GM18867 (cell line): ENCODE measurements at regions not wholly inside any gene's neighbourhood (a gene's known extent, or its start where the extent isn't known, plus 50 kb on each side); places are given as distances from the start of the nearest gene placed in this dataset.

Experiments
- ATAC-seq: cut with Tn5 transposase; IDR thresholded peaks from one replicate; pipeline ENCODE4 v1.9.1; 2021; ENCODE audit warnings: mild to moderate bottlenecking, moderate library complexity; ENCODE audit not compliant: unreplicated experiment

GRCh38 chr5:164332349-164333196 is 827.2 kb downstream of the MAT2B start:
- ATAC-seq: no peak

- ATAC-seq: peak; percentile 59
Observed at GRCh38 chr5:164335837-164336236, 830.4 kb downstream of the MAT2B start.

GRCh38 chr5:164336276-164336675 is 830.9 kb downstream of the MAT2B start:
- peak; percentile 8 for ATAC-seq

GRCh38 chr5:164336906-164337305 is 831.5 kb downstream of the MAT2B start:
- ATAC-seq: no peak

- no peak for ATAC-seq
Observed at GRCh38 chr5:164341056-164341619, 835.7 kb downstream of the MAT2B start.

GRCh38 chr5:164345173-164345849 is 839.9 kb downstream of the MAT2B start:
- ATAC-seq: no peak

GRCh38 chr5:164345853-164346252 is 840.4 kb downstream of the MAT2B start:
- no peak for ATAC-seq

- ATAC-seq: no peak
Observed at GRCh38 chr5:164346785-164347630, 841.6 kb downstream of the MAT2B start.

GRCh38 chr5:164350236-164350635 is 844.8 kb downstream of the MAT2B start:
- no peak for ATAC-seq

GRCh38 chr5:164351245-164351834 is 845.9 kb downstream of the MAT2B start:
- ATAC-seq: no peak

- no peak for ATAC-seq
Observed at GRCh38 chr5:164352695-164353094, 847.3 kb downstream of the MAT2B start.

GRCh38 chr5:164353155-164353554 is 847.7 kb downstream of the MAT2B start:
- ATAC-seq: no peak

- no peak for ATAC-seq
Observed at GRCh38 chr5:164354139-164354751, 848.8 kb downstream of the MAT2B start.

GRCh38 chr5:164355267-164355830 is 849.9 kb downstream of the MAT2B start:
- ATAC-seq: no peak

- no peak for ATAC-seq
Observed at GRCh38 chr5:164356790-164357189, 851.4 kb downstream of the MAT2B start.

GRCh38 chr5:164357395-164358033 is 852.1 kb downstream of the MAT2B start:
- ATAC-seq: no peak

GRCh38 chr5:164358531-164359259 is 853.3 kb downstream of the MAT2B start:
- peak; percentile 74 for ATAC-seq
